ENCODE measurements at regions not wholly inside any gene's neighbourhood (a gene's known extent, or its start where the extent isn't known, plus 50 kb on each side); places are given as distances from the start of the nearest gene placed in this dataset.

DNA sequence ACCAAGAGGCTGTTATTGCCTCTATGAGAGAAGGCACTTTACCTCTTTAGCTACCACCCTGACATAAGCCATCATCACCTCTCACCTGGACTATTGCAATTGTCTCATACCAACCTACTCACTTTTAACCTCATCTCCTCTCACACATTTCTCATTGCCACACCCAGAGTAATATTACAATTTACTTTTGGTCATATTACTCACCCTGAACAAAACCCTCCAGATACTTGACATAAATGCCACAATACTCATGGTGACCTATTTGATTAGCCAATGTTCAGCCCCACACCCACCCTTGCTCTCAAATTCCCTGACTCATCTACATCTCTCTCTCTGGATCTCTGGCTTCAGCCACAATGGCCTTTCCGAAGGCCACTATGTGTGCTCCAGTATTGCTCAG lies 90.9 kb upstream of the CDH7 start (continued):
- TF ChIP-seq, protein P1, sequence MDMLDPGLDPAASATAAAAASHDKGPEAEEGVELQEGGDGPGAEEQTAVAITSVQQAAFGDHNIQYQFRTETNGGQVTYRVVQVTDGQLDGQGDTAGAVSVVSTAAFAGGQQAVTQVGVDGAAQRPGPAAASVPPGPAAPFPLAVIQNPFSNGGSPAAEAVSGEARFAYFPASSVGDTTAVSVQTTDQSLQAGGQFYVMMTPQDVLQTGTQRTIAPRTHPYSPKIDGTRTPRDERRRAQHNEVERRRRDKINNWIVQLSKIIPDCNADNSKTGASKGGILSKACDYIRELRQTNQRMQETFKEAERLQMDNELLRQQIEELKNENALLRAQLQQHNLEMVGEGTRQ (IDR thresholded peaks at IDR 0.05) = no peak
- TF ChIP-seq KDM5A (IDR thresholded peaks at IDR 0.05) (no peak), RARB (CRISPR knock-in tag; IDR thresholded peaks at IDR 0.05) (no peak), MYC (IDR thresholded peaks at IDR 0.05; ENCODE audit: borderline replicate concordance, low read length) (no peak), ZFP36 (IDR thresholded peaks at IDR 0.05; ENCODE audit: borderline replicate concordance, partially characterized antibody) (no peak)

DNA sequence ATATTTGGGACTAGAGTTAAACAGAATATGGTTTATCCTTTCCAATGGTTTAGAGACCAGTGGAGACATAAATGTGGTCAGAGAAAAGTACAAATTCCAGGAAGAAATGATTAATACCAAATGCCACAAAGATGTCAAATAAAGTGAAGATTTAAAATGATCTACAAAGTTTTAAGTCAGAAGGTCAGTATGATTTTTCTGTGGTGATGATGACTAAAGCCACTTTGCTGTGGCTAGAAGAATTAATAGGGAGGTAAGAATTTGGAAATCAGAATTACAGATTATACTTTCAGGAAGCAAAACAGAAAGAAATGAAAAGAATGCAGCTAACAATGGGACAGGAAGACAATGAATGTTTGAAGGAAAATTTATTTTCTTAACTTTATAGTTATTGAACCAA lies 91.5 kb upstream of the CDH7 start:
- Histone ChIP-seq H3K27ac (no peak overlapping the region), H3K4me3 (no peak overlapping the region), H3K4me2 (no peak overlapping the region), H3K9me3 (no peaks in the 10 kb centered on the region), H3K4me1 (no peaks in the 10 kb centered on the region)
- POLR2A ChIA-PET = no interaction called here
- DNase-seq (ENCODE audit: low read depth in 1 of 2, low spot score in 1 of 2) = no peak
- CTCF ChIA-PET = no interaction called here
- TF ChIP-seq SREBF2 (IDR thresholded peaks at IDR 0.05) = no peak
- no peak for TF ChIP-seq EHF (CRISPR knock-in tag; IDR thresholded peaks at IDR 0.05)
- TF ChIP-seq, protein P1 (IDR thresholded peaks at IDR 0.05) = no peak
- TF ChIP-seq ZSCAN20 (CRISPR knock-in tag; IDR thresholded peaks at IDR 0.05) = no peak
- no peak for TF ChIP-seq HDAC2 (IDR thresholded peaks at IDR 0.05)
- TF ChIP-seq, protein P2, sequence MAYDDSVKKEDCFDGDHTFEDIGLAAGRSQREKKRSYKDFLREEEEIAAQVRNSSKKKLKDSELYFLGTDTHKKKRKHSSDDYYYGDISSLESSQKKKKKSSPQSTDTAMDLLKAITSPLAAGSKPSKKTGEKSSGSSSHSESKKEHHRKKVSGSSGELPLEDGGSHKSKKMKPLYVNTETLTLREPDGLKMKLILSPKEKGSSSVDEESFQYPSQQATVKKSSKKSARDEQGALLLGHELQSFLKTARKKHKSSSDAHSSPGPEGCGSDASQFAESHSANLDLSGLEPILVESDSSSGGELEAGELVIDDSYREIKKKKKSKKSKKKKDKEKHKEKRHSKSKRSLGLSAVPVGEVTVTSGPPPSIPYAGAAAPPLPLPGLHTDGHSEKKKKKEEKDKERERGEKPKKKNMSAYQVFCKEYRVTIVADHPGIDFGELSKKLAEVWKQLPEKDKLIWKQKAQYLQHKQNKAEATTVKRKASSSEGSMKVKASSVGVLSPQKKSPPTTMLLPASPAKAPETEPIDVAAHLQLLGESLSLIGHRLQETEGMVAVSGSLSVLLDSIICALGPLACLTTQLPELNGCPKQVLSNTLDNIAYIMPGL (CRISPR knock-in tag; IDR thresholded peaks at IDR 0.05; ENCODE audit: borderline replicate concordance) = no peak
- TF ChIP-seq SMC3 (IDR thresholded peaks at IDR 0.05) = no peak
- no peak for TF ChIP-seq NFE2L2 (conservative IDR thresholded peaks at IDR 0.05; ENCODE audit: low read length)
- TF ChIP-seq RAD21 (conservative IDR thresholded peaks at IDR 0.05 in 1 of 2, IDR thresholded peaks at IDR 0.05 in 1 of 2) = no peak
- TF ChIP-seq MAZ (IDR thresholded peaks at IDR 0.05; ENCODE audit: borderline replicate concordance, low read depth, low read length) = no peak
- no peak for TF ChIP-seq POLR2AphosphoS2 (conservative IDR thresholded peaks at IDR 0.05; ENCODE audit: low read length)
- FAIRE-seq = no peak
- ATAC-seq = no peak

DNA sequence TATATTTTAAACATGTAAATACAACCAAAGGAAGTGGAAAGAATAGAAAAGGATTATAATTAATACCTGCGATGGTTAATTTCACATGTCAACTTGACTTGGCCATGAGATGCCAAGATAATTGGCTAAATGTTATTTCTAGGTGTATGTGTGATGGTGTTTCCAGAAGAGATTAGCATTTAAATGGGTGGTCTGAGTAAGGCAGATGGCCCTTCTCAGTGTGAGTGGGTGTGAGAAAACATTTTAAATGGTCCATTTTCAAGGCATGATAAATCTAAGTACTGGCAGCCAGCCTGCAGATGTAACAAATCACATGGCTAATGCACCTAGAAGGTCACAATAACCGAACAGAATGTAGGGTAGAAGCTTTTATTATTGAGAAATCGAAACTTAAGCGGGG lies 99.6 kb upstream of the CDH7 start:
- CTCF ChIA-PET = no interaction called here
- no peak for ATAC-seq
- POLR2A ChIA-PET = no interaction called here
- Histone ChIP-seq H3K4me3 (no peak overlapping the region), H3K27ac (no peak overlapping the region), H3K4me1 (no peaks in the 10 kb centered on the region), H3K4me2 (no peak overlapping the region), H3K9me3 (no peaks in the 10 kb centered on the region)
- no peak for FAIRE-seq
- DNase-seq (ENCODE audit: low read depth in 1 of 2, low spot score in 1 of 2) = no peak
- WGBS (ENCODE audit: missing lambda C conversion rate) = 1% methylated on average over 4 of the region's 4 CpGs
- TF ChIP-seq KDM5A (IDR thresholded peaks at IDR 0.05) (no peak), FOXS1 (CRISPR knock-in tag; IDR thresholded peaks at IDR 0.05) (no peak), TP53 (CRISPR knock-in tag; IDR thresholded peaks at IDR 0.05) (no peak), FOSL2 (IDR thresholded peaks at IDR 0.05) (no peak), FOSL2 (CRISPR knock-in tag; IDR thresholded peaks at IDR 0.05) (no peak), ELK1 (IDR thresholded peaks at IDR 0.05; ENCODE audit: low read depth, low read length) (no peak), RARB (CRISPR knock-in tag; IDR thresholded peaks at IDR 0.05) (no peak), BHLHE40 (IDR thresholded peaks at IDR 0.05; ENCODE audit: low read depth, low read length) (no peak), POLR2AphosphoS2 (conservative IDR thresholded peaks at IDR 0.05; ENCODE audit: low read length) (no peak), HOXB5 (CRISPR knock-in tag; IDR thresholded peaks at IDR 0.05) (no peak), FOSB (CRISPR knock-in tag; IDR thresholded peaks at IDR 0.05) (no peak), SREBF2 (IDR thresholded peaks at IDR 0.05) (no peak), RFX5 (IDR thresholded peaks at IDR 0.05) (no peak), CHD2 (IDR thresholded peaks at IDR 0.05; ENCODE audit: low read length, partially characterized antibody) (no peak)
- TF ChIP-seq, protein P3, sequence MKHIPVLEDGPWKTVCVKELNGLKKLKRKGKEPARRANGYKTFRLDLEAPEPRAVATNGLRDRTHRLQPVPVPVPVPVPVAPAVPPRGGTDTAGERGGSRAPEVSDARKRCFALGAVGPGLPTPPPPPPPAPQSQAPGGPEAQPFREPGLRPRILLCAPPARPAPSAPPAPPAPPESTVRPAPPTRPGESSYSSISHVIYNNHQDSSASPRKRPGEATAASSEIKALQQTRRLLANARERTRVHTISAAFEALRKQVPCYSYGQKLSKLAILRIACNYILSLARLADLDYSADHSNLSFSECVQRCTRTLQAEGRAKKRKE (CRISPR knock-in tag; IDR thresholded peaks at IDR 0.05; ENCODE audit: low read depth) = no peak
- TF ChIP-seq, protein P4, sequence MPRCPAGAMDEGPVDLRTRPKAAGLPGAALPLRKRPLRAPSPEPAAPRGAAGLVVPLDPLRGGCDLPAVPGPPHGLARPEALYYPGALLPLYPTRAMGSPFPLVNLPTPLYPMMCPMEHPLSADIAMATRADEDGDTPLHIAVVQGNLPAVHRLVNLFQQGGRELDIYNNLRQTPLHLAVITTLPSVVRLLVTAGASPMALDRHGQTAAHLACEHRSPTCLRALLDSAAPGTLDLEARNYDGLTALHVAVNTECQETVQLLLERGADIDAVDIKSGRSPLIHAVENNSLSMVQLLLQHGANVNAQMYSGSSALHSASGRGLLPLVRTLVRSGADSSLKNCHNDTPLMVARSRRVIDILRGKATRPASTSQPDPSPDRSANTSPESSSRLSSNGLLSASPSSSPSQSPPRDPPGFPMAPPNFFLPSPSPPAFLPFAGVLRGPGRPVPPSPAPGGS (IDR thresholded peaks at IDR 0.05) = no peak
